ENCODE measurements at regions not wholly inside any gene's neighbourhood (a gene's known extent, or its start where the extent isn't known, plus 50 kb on each side); places are given as distances from the start of the nearest gene placed in this dataset.

- TF ChIP-seq RBFOX2 (IDR thresholded peaks at IDR 0.05; ENCODE audit: low read depth, low read length) (no peak), MAF1 (CRISPR knock-in tag; IDR thresholded peaks at IDR 0.05; ENCODE audit: borderline replicate concordance) (no peak), AHR (CRISPR knock-in tag; IDR thresholded peaks at IDR 0.05) (no peak), ZFP36L1 (CRISPR knock-in tag; IDR thresholded peaks at IDR 0.05) (no peak), NFIB (CRISPR knock-in tag; IDR thresholded peaks at IDR 0.05; ENCODE audit: borderline replicate concordance) (no peak)
- TF ChIP-seq, protein P1, sequence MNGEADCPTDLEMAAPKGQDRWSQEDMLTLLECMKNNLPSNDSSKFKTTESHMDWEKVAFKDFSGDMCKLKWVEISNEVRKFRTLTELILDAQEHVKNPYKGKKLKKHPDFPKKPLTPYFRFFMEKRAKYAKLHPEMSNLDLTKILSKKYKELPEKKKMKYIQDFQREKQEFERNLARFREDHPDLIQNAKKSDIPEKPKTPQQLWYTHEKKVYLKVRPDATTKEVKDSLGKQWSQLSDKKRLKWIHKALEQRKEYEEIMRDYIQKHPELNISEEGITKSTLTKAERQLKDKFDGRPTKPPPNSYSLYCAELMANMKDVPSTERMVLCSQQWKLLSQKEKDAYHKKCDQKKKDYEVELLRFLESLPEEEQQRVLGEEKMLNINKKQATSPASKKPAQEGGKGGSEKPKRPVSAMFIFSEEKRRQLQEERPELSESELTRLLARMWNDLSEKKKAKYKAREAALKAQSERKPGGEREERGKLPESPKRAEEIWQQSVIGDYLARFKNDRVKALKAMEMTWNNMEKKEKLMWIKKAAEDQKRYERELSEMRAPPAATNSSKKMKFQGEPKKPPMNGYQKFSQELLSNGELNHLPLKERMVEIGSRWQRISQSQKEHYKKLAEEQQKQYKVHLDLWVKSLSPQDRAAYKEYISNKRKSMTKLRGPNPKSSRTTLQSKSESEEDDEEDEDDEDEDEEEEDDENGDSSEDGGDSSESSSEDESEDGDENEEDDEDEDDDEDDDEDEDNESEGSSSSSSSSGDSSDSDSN (CRISPR knock-in tag; IDR thresholded peaks at IDR 0.05), result no peak
Measured at GRCh38 chr7:155974186-155974897, 162.1 kb upstream of the SHH start (continued).

DNA sequence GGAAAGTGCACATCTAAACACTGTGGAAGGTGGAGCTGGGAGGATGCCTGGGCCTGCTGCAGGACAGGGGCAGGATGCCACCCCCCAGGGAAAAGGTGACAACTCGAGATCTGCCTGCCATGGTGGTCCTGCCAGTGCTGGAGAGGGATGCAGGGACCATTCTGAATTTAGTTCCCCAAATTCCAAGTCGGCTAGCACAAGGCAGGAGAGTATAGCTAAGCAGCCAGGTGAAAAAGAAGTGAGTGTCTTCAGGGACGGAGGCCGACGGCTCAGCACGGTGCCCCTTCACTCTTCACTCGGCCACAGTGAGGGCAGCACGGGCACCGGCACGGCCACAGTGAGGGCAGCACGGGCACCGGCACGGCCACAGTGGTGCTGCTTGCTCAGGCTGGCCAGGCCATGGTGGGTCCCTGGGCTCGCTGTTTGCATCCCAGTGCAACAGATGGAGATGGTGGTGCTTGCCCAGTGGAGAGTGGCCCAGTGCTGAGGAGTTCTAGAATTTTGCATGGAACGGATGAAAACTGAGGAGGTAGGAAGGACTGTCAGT, 161.3 kb upstream of the SHH start:
- CTCF ChIA-PET (ENCODE audit: low intra/inter-chr PET ratio, low total read pairs), result no interaction called here
- Histone ChIP-seq H4K20me1 (ENCODE audit: insufficient read depth, low read length) (no peaks in the 10 kb centered on the region), H3K36me3 (replicated peaks in 1 of 2; ENCODE audit: control insufficient read depth in 1 of 2, insufficient read depth in 2 of 2, low read length in 2 of 2) (no peaks in the 10 kb centered on the region), H3K4me2 (ENCODE audit: low read depth, low read length) (no peak overlapping the region), H3K27me3 (ENCODE audit: control insufficient read depth in 1 of 2, insufficient read depth in 2 of 2, low read length in 2 of 2) (peaks cover 10 to 48% of the 10 kb centered on the region in 2 experiments; a peak in 4 of 5 replicates), H3K79me2 (ENCODE audit: insufficient read depth, low read length) (no peaks in the 10 kb centered on the region), H3K9ac (ENCODE audit: insufficient read depth, low read depth, low read length) (no peak overlapping the region), H2AFZ (ENCODE audit: low read length) (no peak overlapping the region), H3K9me3 (ENCODE audit: low read length) (no peaks in the 10 kb centered on the region), H3K4me1 (ENCODE audit: insufficient read depth, low read length) (no peaks in the 10 kb centered on the region), H3K27ac (ENCODE audit: extremely low read length, insufficient read depth, low read length) (no peak overlapping the region), H3K4me3 (replicated peaks in 1 of 3; ENCODE audit: insufficient read depth in 1 of 3, low read depth in 2 of 3, low read length in 3 of 3) (no peak overlapping the region)
- DNase-seq (ENCODE audit: low spot score), result no peak
- peak; percentile 50 for ATAC-seq
- in situ Hi-C loops (cut with HindIII; ENCODE audit: extremely low pct_ligation_motif_present, low pct_unique_long_range_greater_than_20kb), result no loop called here
- POLR2A ChIA-PET, result interaction anchor here (1.4 to 1.7 kb wide), 2 partner anchors 10 to 12 kb away, joined by 4 to 8 read pairs; no protein-coding TSS in a partner anchor
- no peak for FAIRE-seq
- intact Hi-C loops (cut with micrococcal nuclease; ENCODE audit: unreplicated experiment), result loop anchor here (10.0 kb wide), 1 partner anchor 59 kb away; no protein-coding TSS in a partner anchor
- BruUV-seq (replicated peaks), result no TSS peak
- TF ChIP-seq AGO2 (optimal IDR thresholded peaks at IDR 0.05; ENCODE audit: low read depth, low read length) (peak; percentile 32), ZKSCAN8 (CRISPR knock-in tag; IDR thresholded peaks at IDR 0.05; ENCODE audit: borderline replicate concordance) (no peak), ZNF282 (IDR thresholded peaks at IDR 0.05; ENCODE audit: partially characterized antibody) (no peak), ZNF225 (CRISPR knock-in tag; IDR thresholded peaks at IDR 0.05) (no peak), RCOR2 (CRISPR knock-in tag; IDR thresholded peaks at IDR 0.05) (no peak), GMEB2 (CRISPR knock-in tag; IDR thresholded peaks at IDR 0.05; ENCODE audit: low read depth) (no peak), AGO1 (IDR thresholded peaks at IDR 0.05; ENCODE audit: low read depth, low read length, poor library complexity, severe bottlenecking) (peak; percentile 34)
- WGBS (ENCODE audit: low lambda C conversion rate), result 37% methylated on average over 12 of the region's 15 CpGs

Measured in HepG2 (cell line).